Immature natural killer cell (primary cell): ENCODE measurements at regions not wholly inside any gene's neighbourhood (a gene's known extent, or its start where the extent isn't known, plus 50 kb on each side); places are given as distances from the start of the nearest gene placed in this dataset.
"Not testable (repeated sequence)": the region's sequence is repeated elsewhere in the genome, so short reads cannot be mapped to it uniquely, and the experiment has no call there.

Experiments
- DNase-seq, 3 donors: peaks; one replicate each; pipeline ENCODE4 v3.0.0; 2022; ENCODE audit warnings: mixed read lengths in 1 of 3
- H3K27ac Mint-ChIP-seq, 6 donors: one replicate each; pipeline ENCODE4 v1.8.0; 2020; ENCODE audit warnings: mixed read lengths in 6 of 6, mild to moderate bottlenecking in 5 of 6, inconsistent platforms in 4 of 6, moderate library complexity in 3 of 6
- H3K27me3 Mint-ChIP-seq, 3 donors: one replicate each; pipeline ENCODE4 v1.8.0; 2020 to 2021; ENCODE audit warnings: low read depth in 3 of 3, mild to moderate bottlenecking in 3 of 3, mixed read lengths in 3 of 3, moderate library complexity in 3 of 3, inconsistent platforms in 1 of 3
- H3K36me3 Mint-ChIP-seq, 3 donors: one replicate each; pipeline ENCODE4 v1.8.0; 2020; ENCODE audit warnings: mixed read lengths in 3 of 3, inconsistent platforms in 2 of 3, mild to moderate bottlenecking in 2 of 3
- H3K4me1 Mint-ChIP-seq, 2 donors: one replicate each; pipeline ENCODE4 v1.8.0; 2020; ENCODE audit warnings: inconsistent platforms in 2 of 2, mild to moderate bottlenecking in 2 of 2, mixed read lengths in 2 of 2, moderate library complexity in 1 of 2
- H3K4me3 Mint-ChIP-seq, 5 donors: one replicate each; pipeline ENCODE4 v1.8.0; 2020; ENCODE audit warnings: mild to moderate bottlenecking in 5 of 5, mixed read lengths in 5 of 5, inconsistent platforms in 3 of 5, moderate library complexity in 3 of 5
- H3K9me3 Mint-ChIP-seq, 6 donors: one replicate each; pipeline ENCODE4 v1.8.0; 2020; ENCODE audit warnings: mild to moderate bottlenecking in 6 of 6, mixed read lengths in 6 of 6, inconsistent platforms in 4 of 6, moderate library complexity in 3 of 6

GRCh38 chr10:36556468-36556867, 568.9 kb upstream of the ANKRD30A start:
- H3K4me1 Mint-ChIP-seq: no peaks in the 10 kb centered on the region
- DNase-seq: no peak
- no peak overlapping the region for H3K4me3 Mint-ChIP-seq
- peaks cover 0 to 2% (median 0%) of the 10 kb centered on the region in 3 donors for H3K27me3 Mint-ChIP-seq
- H3K36me3 Mint-ChIP-seq: no peaks in the 10 kb centered on the region
- no peak overlapping the region for H3K27ac Mint-ChIP-seq
- H3K9me3 Mint-ChIP-seq: peaks cover 0 to 8% (median 3%) of the 10 kb centered on the region in 6 donors

GRCh38 chr10:36555036-36555435, 570.4 kb upstream of the ANKRD30A start:
- H3K27me3 Mint-ChIP-seq: peaks cover 0 to 2% (median 0%) of the 10 kb centered on the region in 3 donors
- peaks cover 0 to 8% (median 3%) of the 10 kb centered on the region in 6 donors for H3K9me3 Mint-ChIP-seq
- no peaks in the 10 kb centered on the region for H3K36me3 Mint-ChIP-seq
- H3K27ac Mint-ChIP-seq: no peak overlapping the region
- H3K4me3 Mint-ChIP-seq: no peak overlapping the region
- no peaks in the 10 kb centered on the region for H3K4me1 Mint-ChIP-seq
- no peak for DNase-seq

GRCh38 chr10:36547965-36548364, 577.4 kb upstream of the ANKRD30A start:
- DNase-seq: no peak
- no peak overlapping the region for H3K27ac Mint-ChIP-seq
- H3K4me3 Mint-ChIP-seq: no peak overlapping the region
- H3K27me3 Mint-ChIP-seq: peaks cover 0 to 3% (median 2%) of the 10 kb centered on the region in 3 donors
- H3K9me3 Mint-ChIP-seq: peaks cover 0 to 24% (median 1%) of the 10 kb centered on the region in 6 donors
- peaks cover 3 to 8% (median 4%) of the 10 kb centered on the region in 3 donors for H3K36me3 Mint-ChIP-seq
- no peaks in the 10 kb centered on the region for H3K4me1 Mint-ChIP-seq

- H3K27me3 Mint-ChIP-seq: peaks cover 0 to 3% (median 2%) of the 10 kb centered on the region in 3 donors
- no peak overlapping the region for H3K4me3 Mint-ChIP-seq
- H3K27ac Mint-ChIP-seq: no peak overlapping the region
- H3K36me3 Mint-ChIP-seq: peaks cover 3 to 4% (median 4%) of the 10 kb centered on the region in 3 donors
- peaks cover 10 to 17% of the 10 kb centered on the region in 2 donors for H3K4me1 Mint-ChIP-seq
- no peak for DNase-seq
- H3K9me3 Mint-ChIP-seq: peaks cover 0 to 20% (median 1%) of the 10 kb centered on the region in 6 donors
These were observed 582.9 kb upstream of the ANKRD30A start for GRCh38 chr10:36542493-36542892.

GRCh38 chr10:36540611-36541010, 584.8 kb upstream of the ANKRD30A start:
- H3K27ac Mint-ChIP-seq: no peak overlapping the region
- peaks cover 11 to 18% of the 10 kb centered on the region in 2 donors for H3K4me1 Mint-ChIP-seq
- peaks cover 0 to 4% (median 0%) of the 10 kb centered on the region in 3 donors for H3K36me3 Mint-ChIP-seq
- H3K27me3 Mint-ChIP-seq: peaks cover 0 to 2% (median under 1%) of the 10 kb centered on the region in 3 donors
- DNase-seq: no peak
- peaks cover 0 to 10% (median 1%) of the 10 kb centered on the region in 6 donors for H3K9me3 Mint-ChIP-seq
- H3K4me3 Mint-ChIP-seq: no peak overlapping the region

- Mint-ChIP-seq H3K27ac (peak overlapping the region in 1 of 6 donors; percentile 12), H3K27me3 (peaks cover 0 to 2% (median 0%) of the 10 kb centered on the region in 3 donors), H3K36me3 (peaks cover 0 to 4% (median 0%) of the 10 kb centered on the region in 3 donors), H3K9me3 (peaks cover 0 to 10% (median 2%) of the 10 kb centered on the region in 6 donors), H3K4me3 (peak overlapping the region in 1 of 5 donors; percentile 36), H3K4me1 (peaks cover 25 to 34% of the 10 kb centered on the region in 2 donors)
- DNase-seq: no peak
These were observed 586.3 kb upstream of the ANKRD30A start for GRCh38 chr10:36538953-36539586.

- Mint-ChIP-seq H3K27me3 (peaks cover 0 to 2% (median 0%) of the 10 kb centered on the region in 3 donors), H3K36me3 (no peaks in the 10 kb centered on the region), H3K9me3 (peaks cover 0 to 13% (median 1%) of the 10 kb centered on the region in 6 donors), H3K27ac (peak overlapping the region; percentile 51 to 90 (median 68)), H3K4me3 (peak overlapping the region; percentile 11 to 47 (median 31)), H3K4me1 (peaks cover 29 to 37% of the 10 kb centered on the region in 2 donors)
- DNase-seq: peak; percentile 40 to 46 (median 41)
These were observed 590.9 kb upstream of the ANKRD30A start for GRCh38 chr10:36534471-36535002.

- Mint-ChIP-seq H3K27me3 (peaks cover 0 to 2% (median 0%) of the 10 kb centered on the region in 3 donors), H3K4me3 (no peak overlapping the region), H3K9me3 (peaks cover 2 to 12% (median 3%) of the 10 kb centered on the region in 6 donors), H3K36me3 (no peaks in the 10 kb centered on the region), H3K27ac (peak overlapping the region in 1 of 6 donors; percentile 90), H3K4me1 (peaks cover 25 to 30% of the 10 kb centered on the region in 2 donors)
- no peak for DNase-seq
These were observed 591.5 kb upstream of the ANKRD30A start for GRCh38 chr10:36533861-36534260.

GRCh38 chr10:36533316-36533715, 592.1 kb upstream of the ANKRD30A start:
- H3K4me3 Mint-ChIP-seq: no peak overlapping the region
- no peaks in the 10 kb centered on the region for H3K36me3 Mint-ChIP-seq
- peaks cover 21 to 24% of the 10 kb centered on the region in 2 donors for H3K4me1 Mint-ChIP-seq
- H3K27ac Mint-ChIP-seq: no peak overlapping the region
- peaks cover 0 to 1% (median 0%) of the 10 kb centered on the region in 3 donors for H3K27me3 Mint-ChIP-seq
- no peak for DNase-seq
- H3K9me3 Mint-ChIP-seq: peaks cover 2 to 10% (median 5%) of the 10 kb centered on the region in 6 donors

GRCh38 chr10:36531621-36532020, 593.8 kb upstream of the ANKRD30A start:
- Mint-ChIP-seq H3K27ac (no peak overlapping the region), H3K9me3 (peaks cover 2 to 13% (median 6%) of the 10 kb centered on the region in 6 donors), H3K36me3 (no peaks in the 10 kb centered on the region), H3K27me3 (no peaks in the 10 kb centered on the region), H3K4me3 (no peak overlapping the region), H3K4me1 (peaks cover 18 to 21% of the 10 kb centered on the region in 2 donors)
- DNase-seq: no peak

- Mint-ChIP-seq H3K27ac (no peak overlapping the region), H3K36me3 (no peaks in the 10 kb centered on the region), H3K4me3 (no peak overlapping the region), H3K9me3 (peaks cover 2 to 18% (median 5%) of the 10 kb centered on the region in 6 donors), H3K4me1 (no peaks in the 10 kb centered on the region), H3K27me3 (no peaks in the 10 kb centered on the region)
- DNase-seq: no peak
These were observed 599.4 kb upstream of the ANKRD30A start for GRCh38 chr10:36526033-36526432.

GRCh38 chr10:36524126-36524525, 601.3 kb upstream of the ANKRD30A start:
- not testable (repeated sequence) for H3K4me3 Mint-ChIP-seq, H3K4me1 Mint-ChIP-seq, DNase-seq, H3K27ac Mint-ChIP-seq, H3K36me3 Mint-ChIP-seq, H3K27me3 Mint-ChIP-seq
- peaks cover 2 to 14% (median 4%) of the 10 kb centered on the region in 6 donors for H3K9me3 Mint-ChIP-seq

- Mint-ChIP-seq H3K36me3 (peaks cover 0 to 5% (median 0%) of the 10 kb centered on the region in 3 donors), H3K27me3 (peaks cover 0 to 4% (median 0%) of the 10 kb centered on the region in 3 donors), H3K4me3 (no peak overlapping the region), H3K4me1 (no peaks in the 10 kb centered on the region), H3K9me3 (peaks cover 4 to 14% (median 7%) of the 10 kb centered on the region in 6 donors), H3K27ac (no peak overlapping the region)
- DNase-seq: no peak
These were observed 605.5 kb upstream of the ANKRD30A start for GRCh38 chr10:36519909-36520308.

GRCh38 chr10:36516281-36516680, 609.1 kb upstream of the ANKRD30A start:
- no peak for DNase-seq
- Mint-ChIP-seq H3K27me3 (peaks cover 0 to 4% (median 1%) of the 10 kb centered on the region in 3 donors), H3K36me3 (peaks cover 0 to 5% (median 0%) of the 10 kb centered on the region in 3 donors), H3K4me1 (peaks cover 4 to 8% of the 10 kb centered on the region in 2 donors), H3K4me3 (no peak overlapping the region), H3K27ac (no peak overlapping the region), H3K9me3 (peaks cover 4 to 15% (median 9%) of the 10 kb centered on the region in 6 donors)
